GM19468 (cell line): ENCODE measurements at regions not wholly inside any gene's neighbourhood (a gene's known extent, or its start where the extent isn't known, plus 50 kb on each side); places are given as distances from the start of the nearest gene placed in this dataset.
A peak's percentile ranks its signal among the peaks of the same experiment; 100 is the strongest.
"Not testable (repeated sequence)": the region's sequence is repeated elsewhere in the genome, so short reads cannot be mapped to it uniquely, and the experiment has no call there.

Experiments used
- ATAC-seq: cut with Tn5 transposase; IDR thresholded peaks from one replicate; pipeline ENCODE4 v1.9.1; 2021; ENCODE audit warnings: mild to moderate bottlenecking, moderate library complexity, moderate number of reproducible peaks; ENCODE audit not compliant: unreplicated experiment; ENCODE audit errors: extremely low read depth

GRCh38 chr1:66452982-66453381 lies 81.0 kb upstream of the SGIP1 start:
- peak; percentile 29 for ATAC-seq

- no peak for ATAC-seq
These were observed 78.5 kb upstream of the SGIP1 start for GRCh38 chr1:66455446-66455845.

GRCh38 chr1:66460776-66461175 lies 73.2 kb upstream of the SGIP1 start:
- ATAC-seq, result no peak

GRCh38 chr1:66462313-66462712 lies 71.6 kb upstream of the SGIP1 start:
- ATAC-seq, result no peak

- ATAC-seq, result no peak
These were observed 69.6 kb upstream of the SGIP1 start for GRCh38 chr1:66464351-66464750.

- no peak for ATAC-seq
These were observed 69.2 kb upstream of the SGIP1 start for GRCh38 chr1:66464802-66465201.

- not testable (repeated sequence) for ATAC-seq
These were observed 67.3 kb upstream of the SGIP1 start for GRCh38 chr1:66466695-66467094.

- ATAC-seq, result no peak
These were observed 65.2 kb upstream of the SGIP1 start for GRCh38 chr1:66468722-66469121.

GRCh38 chr1:66475940-66476339 lies 58.0 kb upstream of the SGIP1 start:
- ATAC-seq, result no peak

GRCh38 chr1:66476774-66477173 lies 57.2 kb upstream of the SGIP1 start:
- ATAC-seq, result no peak

- ATAC-seq, result no peak
These were observed 55.8 kb upstream of the SGIP1 start for GRCh38 chr1:66478116-66478515.

GRCh38 chr1:66480162-66480561 lies 53.8 kb upstream of the SGIP1 start:
- no peak for ATAC-seq

- ATAC-seq, result not testable (repeated sequence)
These were observed 52.7 kb upstream of the SGIP1 start for GRCh38 chr1:66481215-66481614.
